ENCODE measurements at regions not wholly inside any gene's neighbourhood (a gene's known extent, or its start where the extent isn't known, plus 50 kb on each side); places are given as distances from the start of the nearest gene placed in this dataset.

- intact Hi-C loops (cut with DNase I): no loop called here
- no peaks in the 10 kb centered on the region for H3K27me3 ChIP-seq
- H3K4me3 ChIP-seq: no peak overlapping the region
- no peak for DNase-seq
- no peak overlapping the region for H3K27ac ChIP-seq
- no peaks in the 10 kb centered on the region for H3K36me3 ChIP-seq
- H3K9me3 ChIP-seq: no peaks in the 10 kb centered on the region
- H3K4me1 ChIP-seq: no peaks in the 10 kb centered on the region
- no peak overlapping the region for H3K9ac ChIP-seq (ENCODE audit: low read depth in 2 of 2, low read length in 2 of 2)
- no peak for TF ChIP-seq CTCF (IDR thresholded peaks at IDR 0.05)
Observed at GRCh38 chr7:111640416-111640815, 78.1 kb upstream of the IMMP2L start.

GRCh38 chr7:111639934-111640333, 77.6 kb upstream of the IMMP2L start:
- intact Hi-C loops (cut with DNase I): no loop called here
- H3K4me1 ChIP-seq: no peaks in the 10 kb centered on the region
- H3K9ac ChIP-seq (ENCODE audit: low read depth in 2 of 2, low read length in 2 of 2): no peak overlapping the region
- no peak for DNase-seq
- no peak for TF ChIP-seq CTCF (IDR thresholded peaks at IDR 0.05)
- no peaks in the 10 kb centered on the region for H3K9me3 ChIP-seq
- H3K4me3 ChIP-seq: no peak overlapping the region
- H3K27me3 ChIP-seq: no peaks in the 10 kb centered on the region
- H3K27ac ChIP-seq: no peak overlapping the region
- no peaks in the 10 kb centered on the region for H3K36me3 ChIP-seq

DNA sequence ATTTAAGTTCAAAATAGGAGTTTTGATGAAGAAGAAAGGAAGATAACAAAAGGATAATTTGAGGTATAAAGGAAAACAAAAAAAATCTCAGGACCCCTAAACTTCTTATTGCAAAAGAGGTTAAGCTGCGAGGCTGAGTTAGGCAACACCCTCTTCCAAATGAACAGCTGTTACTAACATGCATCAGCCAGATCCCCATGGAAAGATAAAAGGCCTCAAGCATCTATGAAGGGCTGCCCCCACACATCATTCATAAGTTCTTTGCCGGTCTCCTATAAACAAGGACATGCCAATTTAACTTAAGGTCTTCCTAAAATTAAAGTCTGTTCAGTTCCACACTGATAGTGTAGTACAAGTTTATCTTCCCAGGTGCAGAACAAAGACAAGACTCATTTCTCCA, 75.8 kb upstream of the IMMP2L start:
- Histone ChIP-seq H3K4me3 (no peak overlapping the region), H3K27ac (no peak overlapping the region), H3K36me3 (no peaks in the 10 kb centered on the region), H3K27me3 (no peaks in the 10 kb centered on the region), H3K4me1 (no peaks in the 10 kb centered on the region), H3K9me3 (no peaks in the 10 kb centered on the region), H3K9ac (ENCODE audit: low read depth in 2 of 2, low read length in 2 of 2) (no peak overlapping the region)
- DNase-seq: no peak
- intact Hi-C loops (cut with DNase I): no loop called here
- TF ChIP-seq CTCF (IDR thresholded peaks at IDR 0.05): no peak

DNA sequence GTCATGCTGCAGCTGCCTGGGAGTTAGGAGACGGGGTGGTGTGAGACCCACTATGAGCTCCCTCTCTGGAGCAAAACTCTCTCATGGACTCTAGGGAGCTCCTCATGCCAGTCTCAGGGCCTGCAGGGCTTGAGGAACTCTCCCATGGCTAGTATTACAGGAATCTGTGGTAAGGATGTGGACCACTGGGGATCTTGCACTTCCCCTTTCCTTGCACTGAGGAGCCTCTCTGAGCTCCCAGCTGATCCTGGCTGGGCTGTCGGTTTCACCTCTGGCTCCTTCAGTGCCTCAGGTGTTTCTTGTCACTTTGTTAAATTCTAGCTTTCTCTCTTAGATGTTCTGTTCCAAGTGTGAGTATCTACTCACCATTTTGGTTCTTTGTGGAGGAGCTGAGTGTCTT, 71.6 kb upstream of the IMMP2L start:
- Histone ChIP-seq H3K36me3 (no peaks in the 10 kb centered on the region), H3K27me3 (no peaks in the 10 kb centered on the region), H3K4me3 (no peak overlapping the region), H3K27ac (no peak overlapping the region), H3K4me1 (no peaks in the 10 kb centered on the region), H3K9ac (ENCODE audit: low read depth in 2 of 2, low read length in 2 of 2) (no peak overlapping the region), H3K9me3 (no peaks in the 10 kb centered on the region)
- no peak for TF ChIP-seq CTCF (IDR thresholded peaks at IDR 0.05)
- DNase-seq: no peak
- intact Hi-C loops (cut with DNase I): no loop called here

DNA sequence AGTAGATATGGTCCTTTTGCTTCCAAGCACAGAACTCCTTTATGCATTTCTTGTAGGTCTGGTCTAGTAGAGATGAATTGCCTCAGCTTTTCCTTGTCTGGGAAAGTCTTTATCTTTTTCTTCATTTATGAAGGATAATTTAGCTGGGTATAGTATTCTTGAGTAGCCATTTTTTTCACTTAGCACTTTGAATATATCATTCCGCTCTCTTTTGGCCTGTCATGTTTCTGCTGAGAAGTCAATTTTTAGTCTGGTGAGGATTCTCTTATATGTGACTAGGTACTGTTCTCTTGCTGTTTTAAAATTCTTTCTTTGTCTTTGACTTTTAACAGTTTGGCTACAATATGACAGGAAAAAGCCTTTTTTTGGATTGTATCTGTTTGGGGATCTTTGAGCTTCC, 68.6 kb upstream of the IMMP2L start:
- Histone ChIP-seq H3K9ac (ENCODE audit: low read depth in 2 of 2, low read length in 2 of 2) (no peak overlapping the region), H3K4me1 (no peaks in the 10 kb centered on the region), H3K36me3 (no peaks in the 10 kb centered on the region), H3K9me3 (no peaks in the 10 kb centered on the region), H3K27me3 (no peaks in the 10 kb centered on the region), H3K4me3 (no peak overlapping the region), H3K27ac (no peak overlapping the region)
- intact Hi-C loops (cut with DNase I): no loop called here
- DNase-seq: no peak
- TF ChIP-seq CTCF (IDR thresholded peaks at IDR 0.05): no peak

DNA sequence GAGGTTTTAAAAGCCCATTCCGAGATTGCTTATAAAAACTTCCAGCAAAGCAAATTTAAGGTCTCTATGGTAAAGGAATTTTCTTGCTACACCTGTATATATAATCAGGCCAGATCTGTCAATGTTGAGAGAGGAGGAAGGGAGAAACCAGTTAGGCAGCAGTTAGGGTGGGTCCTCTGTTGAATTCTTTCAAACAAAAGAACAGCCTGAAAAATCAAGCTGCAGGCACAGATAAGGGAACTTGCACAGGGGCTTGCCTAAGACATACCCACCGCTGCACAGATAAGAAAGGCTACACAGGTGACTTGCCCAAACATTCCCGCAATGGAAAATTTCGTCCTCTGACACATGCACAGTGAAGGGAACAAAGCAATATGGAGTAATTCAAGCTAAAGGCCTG, 59.8 kb upstream of the IMMP2L start:
- DNase-seq: no peak
- intact Hi-C loops (cut with DNase I): no loop called here
- H3K4me1 ChIP-seq: no peaks in the 10 kb centered on the region
- H3K27ac ChIP-seq: no peak overlapping the region
- no peaks in the 10 kb centered on the region for H3K9me3 ChIP-seq
- TF ChIP-seq CTCF (IDR thresholded peaks at IDR 0.05): no peak
- H3K4me3 ChIP-seq: no peak overlapping the region
- no peaks in the 10 kb centered on the region for H3K27me3 ChIP-seq
- H3K9ac ChIP-seq (ENCODE audit: low read depth in 2 of 2, low read length in 2 of 2): no peak overlapping the region
- no peaks in the 10 kb centered on the region for H3K36me3 ChIP-seq

Measured in colonic mucosa (tissue), 4 donors.